ENCODE measurements at regions not wholly inside any gene's neighbourhood (a gene's known extent, or its start where the extent isn't known, plus 50 kb on each side); places are given as distances from the start of the nearest gene placed in this dataset.

DNA sequence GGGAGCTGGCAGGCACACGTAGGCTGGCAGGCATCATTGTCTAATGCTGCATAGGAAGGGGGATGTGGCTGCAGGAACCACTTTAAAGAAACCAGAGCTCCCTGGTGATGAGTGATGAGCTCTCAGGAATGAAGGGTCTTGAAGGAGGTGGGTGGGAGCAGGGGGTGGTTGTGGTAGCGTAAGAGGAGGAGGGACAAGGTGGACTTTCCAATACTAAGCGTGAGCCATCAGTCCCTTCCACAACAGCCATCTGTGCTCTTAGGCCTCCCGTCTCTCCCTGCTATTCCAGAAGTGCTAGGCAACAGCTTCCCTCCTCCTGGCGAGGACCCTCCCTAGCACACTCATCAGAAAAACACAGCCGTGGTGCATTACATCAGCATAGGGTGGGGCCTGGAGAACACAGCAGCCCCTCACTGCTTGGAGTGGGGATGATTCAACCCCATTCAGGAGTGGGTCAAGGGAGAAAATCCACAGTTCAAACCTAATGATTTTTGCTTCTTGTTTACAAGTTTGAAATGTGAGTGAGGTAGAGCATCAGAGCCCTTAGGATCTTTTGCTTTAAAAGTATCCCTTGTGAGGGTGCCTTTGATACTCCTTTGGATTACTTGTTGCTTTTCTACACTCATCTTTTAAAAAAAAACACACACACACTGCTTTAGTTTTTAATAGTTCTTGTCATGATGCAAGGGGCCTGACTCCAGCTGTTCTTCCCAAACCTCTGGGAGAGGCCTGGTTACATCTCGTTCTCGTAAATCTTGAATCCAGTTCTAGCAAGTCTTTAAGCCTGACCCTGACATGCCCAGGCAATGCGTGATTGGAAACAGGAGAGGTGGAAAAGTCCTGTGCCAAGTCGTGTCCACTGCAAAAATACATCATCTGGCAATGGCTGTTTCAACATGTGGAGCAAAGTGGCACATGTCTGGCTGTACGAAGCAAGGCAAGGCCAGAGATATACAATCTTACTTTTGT is 356.4 kb upstream of the DDHD1 start:
- CTCF ChIA-PET, result interaction anchor here (1.1 kb wide), 1 partner anchor 8 kb away, joined by 3 read pairs; no protein-coding TSS in a partner anchor
- no peak for DNase-seq (ENCODE audit: extremely low spot score)

DNA sequence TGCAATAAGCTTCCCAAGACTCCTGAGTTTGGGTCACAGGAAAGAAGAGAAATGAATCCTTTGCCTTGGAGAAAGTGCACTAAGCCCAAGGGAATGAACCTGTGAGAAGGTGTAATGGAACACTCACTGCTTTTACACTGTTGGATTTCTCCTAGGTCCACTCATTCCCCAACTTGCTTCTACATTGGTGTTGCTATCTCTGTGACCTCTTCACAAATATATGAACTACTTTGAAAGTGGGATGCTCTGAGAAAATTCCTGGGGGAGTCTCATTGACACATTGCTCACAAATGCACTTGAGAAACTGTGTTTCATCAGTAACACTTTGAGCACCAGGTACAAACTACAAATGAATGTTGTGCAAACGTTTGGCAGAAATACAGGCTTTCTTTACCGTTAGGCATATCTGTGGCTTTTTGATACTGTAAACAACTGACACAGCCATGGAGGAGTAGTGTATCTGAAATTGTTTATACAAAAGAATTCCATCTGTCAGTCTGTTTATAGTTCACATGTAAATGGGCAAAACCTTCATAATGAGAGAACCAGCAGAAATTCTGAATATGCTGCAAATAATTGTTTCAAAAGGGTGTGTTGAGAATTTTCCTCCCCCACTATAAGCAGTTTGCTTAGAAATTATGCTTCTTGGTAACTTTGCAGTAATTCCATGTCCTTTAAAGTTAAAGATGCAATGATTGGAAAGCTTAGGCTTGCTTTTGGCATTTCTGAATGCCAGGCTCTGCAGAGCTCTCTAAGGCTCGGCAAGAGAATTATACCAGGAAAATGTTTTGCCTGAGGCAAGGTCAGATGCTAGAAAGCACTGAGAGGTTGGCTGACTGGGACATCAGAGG is 348.5 kb upstream of the DDHD1 start:
- ChIA-PET POLR2A (no interaction called here), CTCF (interaction anchor here (0.8 kb wide), 1 partner anchor 8 kb away, joined by 3 read pairs; no protein-coding TSS in a partner anchor)
- TF ChIP-seq, protein P1, sequence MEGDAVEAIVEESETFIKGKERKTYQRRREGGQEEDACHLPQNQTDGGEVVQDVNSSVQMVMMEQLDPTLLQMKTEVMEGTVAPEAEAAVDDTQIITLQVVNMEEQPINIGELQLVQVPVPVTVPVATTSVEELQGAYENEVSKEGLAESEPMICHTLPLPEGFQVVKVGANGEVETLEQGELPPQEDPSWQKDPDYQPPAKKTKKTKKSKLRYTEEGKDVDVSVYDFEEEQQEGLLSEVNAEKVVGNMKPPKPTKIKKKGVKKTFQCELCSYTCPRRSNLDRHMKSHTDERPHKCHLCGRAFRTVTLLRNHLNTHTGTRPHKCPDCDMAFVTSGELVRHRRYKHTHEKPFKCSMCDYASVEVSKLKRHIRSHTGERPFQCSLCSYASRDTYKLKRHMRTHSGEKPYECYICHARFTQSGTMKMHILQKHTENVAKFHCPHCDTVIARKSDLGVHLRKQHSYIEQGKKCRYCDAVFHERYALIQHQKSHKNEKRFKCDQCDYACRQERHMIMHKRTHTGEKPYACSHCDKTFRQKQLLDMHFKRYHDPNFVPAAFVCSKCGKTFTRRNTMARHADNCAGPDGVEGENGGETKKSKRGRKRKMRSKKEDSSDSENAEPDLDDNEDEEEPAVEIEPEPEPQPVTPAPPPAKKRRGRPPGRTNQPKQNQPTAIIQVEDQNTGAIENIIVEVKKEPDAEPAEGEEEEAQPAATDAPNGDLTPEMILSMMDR (IDR thresholded peaks at IDR 0.05; ENCODE audit: control extremely low read depth, extremely low read depth, low read depth, missing control alignments), result no peak
- no peak for DNase-seq (ENCODE audit: extremely low spot score)

More for the DNA sequence above, 356.4 kb upstream of the DDHD1 start:
- POLR2A ChIA-PET, result no interaction called here
- TF ChIP-seq, protein P1 (IDR thresholded peaks at IDR 0.05; ENCODE audit: control extremely low read depth, extremely low read depth, low read depth, missing control alignments), result no peak

DNA sequence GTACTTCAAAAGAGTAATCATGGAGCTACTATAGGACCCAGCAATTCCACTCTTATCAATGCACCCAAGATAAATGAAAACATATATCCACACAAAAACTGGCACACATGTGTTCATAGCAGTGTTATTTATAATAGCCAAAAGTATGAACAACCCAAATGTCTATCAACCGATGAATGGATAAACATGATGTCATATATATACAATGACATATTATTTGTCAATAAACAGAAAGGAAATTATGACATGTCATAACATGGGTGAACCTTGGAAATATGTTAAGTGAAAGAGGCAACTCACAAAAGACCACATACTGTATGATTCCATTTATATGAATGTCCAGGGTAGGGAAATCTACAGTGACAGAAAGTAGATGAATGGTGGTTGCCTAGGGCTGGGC is 347.1 kb upstream of the DDHD1 start:
- DNase-seq (ENCODE audit: extremely low spot score), result no peak
- CTCF ChIA-PET, result interaction anchor here (1.0 kb wide), 1 partner anchor 848 kb away, joined by 3 read pairs; no protein-coding TSS in a partner anchor
- TF ChIP-seq, protein P1 (IDR thresholded peaks at IDR 0.05; ENCODE audit: control extremely low read depth, extremely low read depth, low read depth, missing control alignments), result no peak
- POLR2A ChIA-PET, result no interaction called here

DNA sequence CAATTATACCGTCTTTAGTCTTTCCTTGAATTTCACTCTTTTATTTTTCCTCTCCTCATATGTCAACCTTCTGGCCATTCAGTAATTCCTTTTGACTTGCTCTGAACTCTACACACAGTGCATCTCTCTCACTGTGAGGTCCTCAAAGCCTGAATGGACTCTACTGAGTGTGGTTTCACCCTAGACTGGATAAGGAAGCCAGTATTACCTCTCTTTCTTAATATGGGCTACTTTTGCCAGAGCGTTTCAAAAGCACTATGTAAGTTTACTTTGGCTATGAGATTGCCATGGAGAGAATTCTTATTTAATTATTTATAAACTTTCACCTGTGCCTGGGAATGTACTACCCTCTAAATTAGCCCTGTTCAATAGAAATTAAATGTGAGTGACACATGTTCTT is 343.5 kb upstream of the DDHD1 start:
- ChIA-PET POLR2A (no interaction called here), CTCF (no interaction called here)
- DNase-seq (ENCODE audit: extremely low spot score), result no peak
- TF ChIP-seq, protein P1 (IDR thresholded peaks at IDR 0.05; ENCODE audit: control extremely low read depth, extremely low read depth, low read depth, missing control alignments), result no peak

DNA sequence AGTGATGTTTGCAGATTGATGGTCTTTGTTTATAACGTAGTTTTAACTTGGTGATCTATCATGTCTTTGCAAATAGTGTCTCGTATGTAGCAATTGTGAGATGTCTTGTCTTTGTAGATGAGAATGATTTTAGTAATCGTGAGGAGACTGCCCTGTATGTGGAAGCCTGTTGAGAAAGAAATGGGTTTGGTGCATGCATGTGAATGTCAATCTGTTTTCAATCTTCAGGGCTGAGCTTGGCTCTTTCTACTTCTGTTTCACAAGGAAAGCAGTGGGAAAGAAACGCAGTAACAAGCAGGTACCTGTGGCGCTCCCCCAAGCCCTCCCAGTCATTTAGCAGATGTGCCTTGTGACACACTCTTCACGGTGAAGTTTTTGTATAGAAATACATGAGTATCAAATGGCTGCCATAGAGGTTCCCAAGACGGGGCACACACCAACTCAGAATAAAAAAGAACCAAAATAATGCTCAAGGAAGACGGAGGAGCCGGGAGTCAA is 342.8 kb upstream of the DDHD1 start:
- TF ChIP-seq, protein P1 (IDR thresholded peaks at IDR 0.05; ENCODE audit: control extremely low read depth, extremely low read depth, low read depth, missing control alignments), result no peak
- CTCF ChIA-PET, result no interaction called here
- POLR2A ChIA-PET, result no interaction called here
- DNase-seq (ENCODE audit: extremely low spot score), result no peak

DNA sequence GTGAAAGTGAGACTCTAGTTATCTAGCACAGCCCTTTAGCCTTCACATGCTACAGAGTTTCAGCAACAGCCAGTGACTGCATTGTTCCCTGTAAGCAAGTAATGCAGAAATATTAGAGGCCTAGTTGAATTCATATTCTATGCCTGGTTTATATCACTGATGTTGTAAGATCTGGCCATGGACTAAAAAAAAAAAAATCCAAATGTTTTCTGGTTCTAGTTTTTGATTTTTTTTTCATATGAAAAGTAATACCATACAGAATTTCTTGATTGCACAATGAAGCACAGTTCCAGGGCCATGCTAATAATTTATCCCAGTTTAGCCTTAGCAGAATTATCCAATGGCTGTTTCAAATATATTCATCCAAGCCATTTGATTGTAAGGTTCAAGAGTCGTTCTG is 341.5 kb upstream of the DDHD1 start:
- ChIA-PET CTCF (interaction anchor here (0.9 kb wide), 2 partner anchors 63 to 835 kb away, joined by 3 read pairs; no protein-coding TSS in a partner anchor), POLR2A (no interaction called here)
- no peak for DNase-seq (ENCODE audit: extremely low spot score)
- TF ChIP-seq, protein P1 (IDR thresholded peaks at IDR 0.05; ENCODE audit: control extremely low read depth, extremely low read depth, low read depth, missing control alignments), result no peak

Data from GM10248 (cell line).